Ishikawa (cell line): ENCODE measurements at regions not wholly inside any gene's neighbourhood (a gene's known extent, or its start where the extent isn't known, plus 50 kb on each side); places are given as distances from the start of the nearest gene placed in this dataset.

Experiments used
- CEBPB ChIP-seq: IDR thresholded peaks from 2 replicates; pipeline ENCODE4 v1.6.1; 2012
- CREB1 ChIP-seq: IDR thresholded peaks from 2 replicates; pipeline ENCODE4 v1.6.1; 2012; ENCODE audit warnings: low read depth
- EGR1 ChIP-seq: IDR thresholded peaks from 2 replicates; pipeline ENCODE4 v1.6.1; 2012
- EP300 ChIP-seq: IDR thresholded peaks from 2 replicates; pipeline ENCODE4 v1.6.1; 2012; ENCODE audit warnings: borderline replicate concordance
- FOXM1 ChIP-seq: IDR thresholded peaks from 2 replicates; pipeline ENCODE4 v1.6.1; 2012; ENCODE audit warnings: low read depth, borderline replicate concordance
- NFIC ChIP-seq: IDR thresholded peaks from 2 replicates; pipeline ENCODE4 v1.6.1; 2012
- RAD21 ChIP-seq: IDR thresholded peaks from 2 replicates; pipeline ENCODE4 v1.6.1; 2012; ENCODE audit warnings: low read depth
- TAF1 ChIP-seq: IDR thresholded peaks from 2 replicates; pipeline ENCODE4 v1.6.1; 2012; ENCODE audit warnings: low read depth, mild to moderate bottlenecking
- TCF12 ChIP-seq: IDR thresholded peaks from 2 replicates; pipeline ENCODE4 v1.6.1; 2012; ENCODE audit warnings: low read depth
- YY1 ChIP-seq: IDR thresholded peaks from 2 replicates; pipeline ENCODE4 v1.6.1; 2012; ENCODE audit warnings: low read depth
- ZBTB7A ChIP-seq: IDR thresholded peaks from 2 replicates; pipeline ENCODE4 v1.6.1; 2012; ENCODE audit warnings: low read depth
- TF ChIP-seq, protein P1 (sequence below): IDR thresholded peaks from 2 replicates; pipeline ENCODE4 v1.6.1; 2012

DNA sequence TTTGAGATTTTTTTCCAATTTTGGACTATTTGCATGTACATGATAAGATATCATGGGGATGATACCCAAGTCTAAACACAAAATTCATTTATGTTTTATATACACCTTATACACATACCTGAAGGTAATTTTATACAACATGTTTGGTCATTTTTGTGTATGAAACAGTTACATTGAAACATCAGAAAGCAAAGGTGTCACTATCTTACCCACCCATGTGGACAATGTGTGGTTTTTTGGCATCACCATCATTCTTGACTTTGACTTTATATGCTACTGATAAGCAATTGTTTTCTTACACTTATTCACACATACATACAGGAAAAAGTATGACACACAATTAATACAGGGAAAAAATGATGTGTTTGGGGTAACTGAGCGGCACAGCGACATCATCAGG lies 51.0 kb upstream of the ACVR1 start:
- TF ChIP-seq FOXM1 (no peak), CEBPB (no peak), CREB1 (no peak), RAD21 (no peak), YY1 (no peak), EGR1 (no peak), NFIC (no peak), TCF12 (no peak), TAF1 (no peak), ZBTB7A (no peak), EP300 (no peak)
- TF ChIP-seq, protein P1, sequence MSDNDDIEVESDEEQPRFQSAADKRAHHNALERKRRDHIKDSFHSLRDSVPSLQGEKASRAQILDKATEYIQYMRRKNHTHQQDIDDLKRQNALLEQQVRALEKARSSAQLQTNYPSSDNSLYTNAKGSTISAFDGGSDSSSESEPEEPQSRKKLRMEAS: no peak
